ENCODE measurements at regions not wholly inside any gene's neighbourhood (a gene's known extent, or its start where the extent isn't known, plus 50 kb on each side); places are given as distances from the start of the nearest gene placed in this dataset.

DNA sequence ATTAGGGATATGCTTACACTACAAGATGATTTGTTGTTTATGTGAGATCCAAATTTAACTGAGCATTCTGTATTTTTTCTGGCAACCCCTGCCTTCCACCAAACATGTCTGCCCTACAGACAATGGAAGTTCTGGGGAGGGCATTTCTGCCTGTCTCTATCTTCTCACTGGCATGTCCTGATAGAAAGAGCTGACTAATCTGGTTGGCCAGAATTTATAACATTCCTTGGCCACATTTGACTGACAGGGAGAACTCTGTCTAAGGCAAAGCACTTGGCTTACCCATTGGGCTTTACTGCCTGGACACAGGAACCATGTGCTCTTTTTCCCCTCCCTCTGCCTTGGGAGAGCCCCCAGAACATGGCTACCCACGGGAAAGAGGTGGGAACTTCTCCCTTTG, 70.6 kb upstream of the TMEM178A start:
- TF ChIP-seq SPEN (CRISPR knock-in tag; IDR thresholded peaks at IDR 0.05; ENCODE audit: low read depth) = no peak
- TF ChIP-seq GABPA (IDR thresholded peaks at IDR 0.05; ENCODE audit: low read depth, low read length) = no peak
- no peak for TF ChIP-seq GABPA (CRISPR knock-in tag; IDR thresholded peaks at IDR 0.05; ENCODE audit: low read depth)
- no peak for TF ChIP-seq MED8 (CRISPR knock-in tag; IDR thresholded peaks at IDR 0.05; ENCODE audit: insufficient replicate concordance)
- no peak for TF ChIP-seq CTCF (CRISPR knock-in tag; IDR thresholded peaks at IDR 0.05)
- TF ChIP-seq POLR2AphosphoS5 (IDR thresholded peaks at IDR 0.05; ENCODE audit: low read depth, low read length) = no peak
